ENCODE measurements at regions not wholly inside any gene's neighbourhood (a gene's known extent, or its start where the extent isn't known, plus 50 kb on each side); places are given as distances from the start of the nearest gene placed in this dataset.
"Not testable (repeated sequence)": the region's sequence is repeated elsewhere in the genome, so short reads cannot be mapped to it uniquely, and the experiment has no call there.

DNA sequence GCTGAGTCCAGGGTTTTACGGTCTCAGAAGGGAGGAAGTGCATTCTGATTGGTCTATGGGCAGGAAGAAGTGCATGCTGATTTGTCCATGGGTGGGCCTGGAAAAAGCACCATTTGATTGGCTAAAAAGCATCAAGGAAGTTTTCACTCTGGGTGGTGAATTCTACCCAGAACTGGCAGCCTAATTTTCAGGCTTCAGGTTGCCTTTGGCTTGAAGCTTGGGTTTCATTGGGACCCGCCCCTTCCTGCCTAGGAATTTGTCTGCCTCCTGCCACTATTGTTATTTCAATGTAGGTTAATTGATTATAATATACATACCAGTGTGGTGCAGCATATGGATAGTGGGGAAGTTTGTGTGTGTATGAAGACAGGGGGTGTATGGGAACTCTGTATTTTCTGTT lies 1355.9 kb downstream of the SI start:
- 85 to 88% methylated on average over 2 of the region's 2 CpGs for WGBS, 2 donors
- Histone ChIP-seq H3K36me3 (no peaks in the 10 kb centered on the region), H3K27ac (no peak overlapping the region), H3K4me1 (no peaks in the 10 kb centered on the region), H3K9me3 (peaks cover 0 to 5% (median 0%) of the 10 kb centered on the region in 4 donors), H3K4me3 (no peak overlapping the region), H3K27me3 (no peaks in the 10 kb centered on the region)
- no peak for DNase-seq
- intact Hi-C loops (cut with DNase I): no loop called here
- TF ChIP-seq POLR2A (IDR thresholded peaks at IDR 0.05): no peak
- TF ChIP-seq, protein P1, sequence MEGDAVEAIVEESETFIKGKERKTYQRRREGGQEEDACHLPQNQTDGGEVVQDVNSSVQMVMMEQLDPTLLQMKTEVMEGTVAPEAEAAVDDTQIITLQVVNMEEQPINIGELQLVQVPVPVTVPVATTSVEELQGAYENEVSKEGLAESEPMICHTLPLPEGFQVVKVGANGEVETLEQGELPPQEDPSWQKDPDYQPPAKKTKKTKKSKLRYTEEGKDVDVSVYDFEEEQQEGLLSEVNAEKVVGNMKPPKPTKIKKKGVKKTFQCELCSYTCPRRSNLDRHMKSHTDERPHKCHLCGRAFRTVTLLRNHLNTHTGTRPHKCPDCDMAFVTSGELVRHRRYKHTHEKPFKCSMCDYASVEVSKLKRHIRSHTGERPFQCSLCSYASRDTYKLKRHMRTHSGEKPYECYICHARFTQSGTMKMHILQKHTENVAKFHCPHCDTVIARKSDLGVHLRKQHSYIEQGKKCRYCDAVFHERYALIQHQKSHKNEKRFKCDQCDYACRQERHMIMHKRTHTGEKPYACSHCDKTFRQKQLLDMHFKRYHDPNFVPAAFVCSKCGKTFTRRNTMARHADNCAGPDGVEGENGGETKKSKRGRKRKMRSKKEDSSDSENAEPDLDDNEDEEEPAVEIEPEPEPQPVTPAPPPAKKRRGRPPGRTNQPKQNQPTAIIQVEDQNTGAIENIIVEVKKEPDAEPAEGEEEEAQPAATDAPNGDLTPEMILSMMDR (IDR thresholded peaks at IDR 0.05): no peak
- TF ChIP-seq EP300 (IDR thresholded peaks at IDR 0.05): no peak
- no peak for TF ChIP-seq POLR2AphosphoS5 (IDR thresholded peaks at IDR 0.05)

DNA sequence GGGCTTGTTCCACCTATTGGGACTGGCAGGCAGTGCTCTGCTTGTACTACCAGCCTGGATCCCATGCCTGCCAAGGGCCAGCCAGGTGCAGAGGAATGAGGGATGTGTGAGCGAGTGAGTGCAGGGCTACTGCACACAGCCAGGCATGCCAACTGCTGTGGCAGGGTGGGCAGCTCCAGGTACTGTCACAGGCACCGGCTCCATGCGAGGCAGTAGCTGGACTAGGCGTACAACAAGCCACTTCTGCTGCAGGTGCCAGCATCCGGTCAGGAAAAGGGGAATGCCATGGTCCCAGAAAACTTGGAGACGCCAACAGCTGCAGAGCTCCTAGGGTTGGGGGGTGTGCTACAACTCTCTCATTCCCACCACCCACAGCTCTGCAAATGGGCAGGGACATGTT lies 1356.7 kb downstream of the SI start:
- 90 to 95% methylated on average over 6 of the region's 6 CpGs for WGBS, 2 donors

DNA sequence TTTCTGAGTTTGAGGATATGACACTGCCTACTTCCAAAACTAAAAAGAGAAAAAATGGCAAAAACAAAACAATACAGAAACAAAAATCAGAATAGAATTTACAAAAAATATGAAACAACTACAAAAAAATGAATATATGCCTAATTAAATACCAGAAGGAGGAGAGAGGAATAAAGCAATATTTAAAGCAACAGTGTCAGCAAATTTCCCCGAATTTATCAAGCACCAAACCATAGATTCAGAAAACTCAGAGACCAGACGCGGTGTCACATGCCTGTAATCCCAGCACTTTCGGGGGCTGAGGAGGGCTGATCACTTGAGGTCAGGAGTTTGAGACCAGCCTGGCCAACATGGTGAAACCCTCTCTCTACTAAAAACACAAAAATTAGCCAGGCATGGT lies 1360.9 kb downstream of the SI start:
- WGBS, 2 donors: 90 to 94% methylated on average over 4 of the region's 4 CpGs
- Histone ChIP-seq H3K27me3 (no peaks in the 10 kb centered on the region), H3K4me3 (no peak overlapping the region), H3K4me1 (no peaks in the 10 kb centered on the region), H3K36me3 (no peaks in the 10 kb centered on the region), H3K27ac (no peak overlapping the region), H3K9me3 (peaks cover 0 to 5% (median 0%) of the 10 kb centered on the region in 4 donors)
- intact Hi-C loops (cut with DNase I): no loop called here
- no peak for DNase-seq
- TF ChIP-seq POLR2A (IDR thresholded peaks at IDR 0.05) (no peak), POLR2AphosphoS5 (IDR thresholded peaks at IDR 0.05) (no peak)

More for the DNA sequence above, 1356.7 kb downstream of the SI start:
- Histone ChIP-seq H3K4me3 (no peak overlapping the region), H3K27me3 (no peaks in the 10 kb centered on the region), H3K9me3 (peaks cover 0 to 5% (median 0%) of the 10 kb centered on the region in 4 donors), H3K27ac (no peak overlapping the region), H3K4me1 (no peaks in the 10 kb centered on the region), H3K36me3 (no peaks in the 10 kb centered on the region)
- intact Hi-C loops (cut with DNase I): no loop called here
- TF ChIP-seq EP300 (IDR thresholded peaks at IDR 0.05) (no peak), POLR2AphosphoS5 (IDR thresholded peaks at IDR 0.05) (no peak), POLR2A (IDR thresholded peaks at IDR 0.05) (no peak)
- TF ChIP-seq, protein P1 (IDR thresholded peaks at IDR 0.05): no peak
- no peak for DNase-seq

DNA sequence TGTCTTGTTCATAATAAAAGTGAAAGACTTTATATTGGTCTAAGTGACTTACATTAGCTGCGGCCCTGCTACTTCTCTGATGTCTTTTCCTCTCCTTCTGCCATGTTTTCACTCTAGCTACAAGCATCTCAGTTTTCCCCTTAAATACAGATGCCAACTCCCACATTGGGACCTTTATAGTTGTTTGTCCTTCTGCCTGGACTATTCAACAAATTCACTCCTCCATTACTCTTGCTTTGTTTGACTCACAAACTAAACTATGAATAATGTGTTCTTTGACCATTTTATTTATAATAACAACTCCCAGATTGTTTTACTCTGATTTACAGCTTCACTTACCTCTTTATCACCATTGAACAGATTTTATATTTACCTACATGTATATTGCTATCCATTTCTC lies 1369.9 kb downstream of the SI start:
- H3K36me3 ChIP-seq: no peaks in the 10 kb centered on the region
- H3K4me3 ChIP-seq: no peak overlapping the region
- H3K9me3 ChIP-seq: no peaks in the 10 kb centered on the region
- DNase-seq: no peak
- intact Hi-C loops (cut with DNase I): no loop called here
- TF ChIP-seq, protein P1 (IDR thresholded peaks at IDR 0.05): no peak
- TF ChIP-seq POLR2A (IDR thresholded peaks at IDR 0.05) (no peak), POLR2AphosphoS5 (IDR thresholded peaks at IDR 0.05) (no peak), EP300 (IDR thresholded peaks at IDR 0.05) (no peak)
- H3K27ac ChIP-seq: no peak overlapping the region
- no peaks in the 10 kb centered on the region for H3K27me3 ChIP-seq
- WGBS, 2 donors: 81 to 85% methylated on average over 1 of the region's 1 CpG
- no peaks in the 10 kb centered on the region for H3K4me1 ChIP-seq

DNA sequence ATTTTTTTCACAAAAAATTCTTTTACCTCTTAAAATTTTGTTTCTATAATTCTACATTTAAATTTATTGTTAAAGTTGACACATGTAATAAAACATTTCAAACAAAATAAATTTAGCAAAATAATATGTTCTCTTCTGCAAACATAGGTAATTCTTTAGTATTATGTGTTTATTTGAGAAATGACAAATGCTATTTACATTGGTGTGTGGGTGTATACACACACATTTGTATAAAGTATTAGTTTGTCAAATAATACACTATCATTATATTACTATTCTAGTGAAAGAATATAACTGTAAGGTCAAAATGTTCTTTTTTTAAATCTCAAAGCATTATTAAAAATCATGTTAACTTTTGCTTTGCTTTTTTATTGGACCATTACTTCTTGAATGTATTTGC lies 1370.6 kb downstream of the SI start:
- H3K36me3 ChIP-seq: no peaks in the 10 kb centered on the region
- intact Hi-C loops (cut with DNase I): no loop called here
- H3K9me3 ChIP-seq: no peaks in the 10 kb centered on the region
- no peak for DNase-seq
- H3K27ac ChIP-seq: no peak overlapping the region
- no peaks in the 10 kb centered on the region for H3K27me3 ChIP-seq
- no peak overlapping the region for H3K4me3 ChIP-seq
- H3K4me1 ChIP-seq: no peaks in the 10 kb centered on the region
- TF ChIP-seq POLR2A (IDR thresholded peaks at IDR 0.05) (no peak), EP300 (IDR thresholded peaks at IDR 0.05) (no peak), POLR2AphosphoS5 (IDR thresholded peaks at IDR 0.05) (no peak)
- TF ChIP-seq, protein P1 (IDR thresholded peaks at IDR 0.05): no peak

DNA sequence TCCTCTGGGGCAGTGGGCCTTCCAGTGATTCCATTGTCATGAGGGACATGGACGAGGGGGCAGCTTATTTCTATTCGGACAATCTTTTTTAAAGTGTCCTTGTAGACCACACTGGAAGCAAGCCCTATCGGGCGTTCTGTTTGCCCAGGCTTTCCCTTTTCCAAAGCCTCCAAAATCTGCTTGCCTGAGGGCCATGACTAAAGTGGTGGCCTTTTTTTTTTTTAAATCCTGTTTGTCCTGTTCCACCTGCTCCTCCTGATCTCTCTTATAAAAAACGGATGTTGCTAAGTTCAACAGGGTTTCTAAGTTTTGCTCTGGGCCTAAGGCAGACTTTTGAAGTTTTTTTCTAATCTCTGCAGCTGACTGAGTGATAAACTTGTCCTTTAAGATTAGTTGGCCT lies 1380.1 kb downstream of the SI start:
- H3K4me3 ChIP-seq; H3K36me3 ChIP-seq; H3K27ac ChIP-seq; H3K4me1 ChIP-seq; H3K27me3 ChIP-seq; DNase-seq; H3K9me3 ChIP-seq; intact Hi-C loops (cut with DNase I): not testable (repeated sequence)
- 54 to 65% methylated on average over 5 of the region's 5 CpGs for WGBS, 2 donors
